GM12878 (cell line): ENCODE measurements at regions not wholly inside any gene's neighbourhood (a gene's known extent, or its start where the extent isn't known, plus 50 kb on each side); places are given as distances from the start of the nearest gene placed in this dataset.

Experiments
- ATAC-seq: fragments of 200-7000 bp; cut with Tn5 transposase; 3 replicates; pipeline ENCODE4 v1.9.1; 2020; ENCODE audit warnings: mild to moderate bottlenecking, moderate library complexity
- BruUV-seq: library from RNA; stranded (reverse); fragments of 400-500 nt; replicated peaks from 2 replicates; lab custom pipeline; 2021; lab: Mats Ljungman, UMichigan
- CTCF ChIA-PET: fragments of 300-600 bp; sonication (Branson Sonifier 250); formaldehyde crosslinking; extraction: SDS; loops from one replicate; lab custom pipeline; 2021; ENCODE audit warnings: inconsistent platforms; lab: Yijun Ruan, JAX
- POLR2A ChIA-PET: fragments of 350-600 bp; formaldehyde crosslinking; extraction: SDS; loops from one replicate; lab custom pipeline; 2021; ENCODE audit warnings: inconsistent platforms; lab: Charles Lee
- RAD21 ChIA-PET: fragments of 300-600 bp; sonication (Branson Sonifier 250); formaldehyde crosslinking; loops from one replicate; lab custom pipeline; 2023; ENCODE audit warnings: antibody characterized with exemption; ENCODE audit not compliant: unreplicated experiment; lab: Charles Lee
- SMC1A ChIA-PET: fragments of 300-600 bp; sonication (Branson Sonifier 250); formaldehyde crosslinking; loops from one replicate; lab custom pipeline; 2023; ENCODE audit not compliant: unreplicated experiment, uncharacterized antibody; lab: Charles Lee
- DNase-seq: peaks from one replicate; pipeline ENCODE4 v3.0.0-alpha.2; 2011; ENCODE audit warnings: low read depth, low spot score
- FAIRE-seq: peaks from 3 replicates; lab custom pipeline; 2011; peaks lifted over from hg19 to GRCh38; lab: Jason Lieb, UNC
- H2AFZ ChIP-seq: 2 replicates; pipeline ENCODE4 v1.6.0; 2011; ENCODE audit warnings: low read depth, low read length, control low read depth; ENCODE audit not compliant: control insufficient read depth
- H3K27ac ChIP-seq: 2 replicates; pipeline ENCODE4 v1.5.1; 2011; ENCODE audit warnings: control low read depth; ENCODE audit not compliant: control insufficient read depth, insufficient read depth
- H3K27me3 ChIP-seq, 2 experiments: replicated peaks in 1 of 2; 2 replicates each; pipeline versions ENCODE4 v1.6.0 to v1.6.1; 2011; ENCODE audit warnings: low read length in 1 of 2; ENCODE audit not compliant: control insufficient read depth in 2 of 2, insufficient read depth in 2 of 2
- H3K36me3 ChIP-seq, 2 experiments: 2 replicates each; pipeline ENCODE4 v1.5.1; 2011; ENCODE audit warnings: low read length in 1 of 2; ENCODE audit not compliant: control insufficient read depth in 2 of 2, insufficient read depth in 2 of 2
- H3K4me1 ChIP-seq: 2 replicates; pipeline ENCODE4 v1.6.1; 2011; ENCODE audit warnings: mild to moderate bottlenecking, low read length, moderate library complexity, mixed read lengths; ENCODE audit not compliant: control insufficient read depth, insufficient read depth
- H3K4me2 ChIP-seq: 2 replicates; pipeline ENCODE4 v1.6.0; 2011; ENCODE audit warnings: control low read depth; ENCODE audit not compliant: control insufficient read depth, insufficient read depth
- H3K4me3 ChIP-seq: fragments of 200-600 bp; sonication (generic); 2 replicates; pipeline ENCODE4 v1.5.1; 2016
- H3K79me2 ChIP-seq: 2 replicates; pipeline ENCODE4 v1.6.0; 2011; ENCODE audit warnings: low read length; ENCODE audit not compliant: control insufficient read depth, insufficient read depth
- H3K9ac ChIP-seq: 2 replicates; pipeline ENCODE4 v1.8.0; 2011; ENCODE audit warnings: low read length, control low read depth, mixed read lengths; ENCODE audit not compliant: control insufficient read depth, insufficient read depth
- H3K9me3 ChIP-seq: replicated peaks from 3 replicates; pipeline ENCODE4 v1.5.1; 2011; ENCODE audit warnings: mild to moderate bottlenecking, low read length; ENCODE audit not compliant: control insufficient read depth, insufficient read depth
- H4K20me1 ChIP-seq: 2 replicates; pipeline ENCODE4 v1.6.0; 2011; ENCODE audit not compliant: control insufficient read depth, insufficient read depth
- BMI1 ChIP-seq: fragments of 450-650 bp; IDR thresholded peaks from 2 replicates; pipeline ENCODE4 v1.6.1; 2016; ENCODE audit warnings: mild to moderate bottlenecking, moderate library complexity, borderline replicate concordance
- CBFB ChIP-seq: IDR thresholded peaks from 2 replicates; pipeline ENCODE4 v1.6.1; 2016; ENCODE audit warnings: antibody characterized with exemption, low read depth
- CREB1 ChIP-seq: IDR thresholded peaks from 2 replicates; pipeline ENCODE4 v1.6.1; 2012; ENCODE audit warnings: low read depth, mild to moderate bottlenecking, inconsistent platforms
- EP300 ChIP-seq, 2 experiments: fragments of 150-350 bp in 1 of 2; IDR thresholded peaks; 2 replicates each; pipeline ENCODE4 v1.6.1; 2011 to 2012; ENCODE audit warnings: low read depth in 2 of 2, low read length in 2 of 2, borderline replicate concordance in 1 of 2, improper control_type of control experiment in 1 of 2, inconsistent platforms in 1 of 2; ENCODE audit not compliant: control insufficient read depth in 1 of 2
- FOXM1 ChIP-seq: IDR thresholded peaks from 2 replicates; pipeline ENCODE4 v1.6.1; 2012; ENCODE audit warnings: low read depth, mild to moderate bottlenecking, inconsistent platforms, low read length, moderate library complexity
- IKZF1 ChIP-seq: fragments of 450-650 bp; conservative IDR thresholded peaks from 2 replicates; pipeline ENCODE4 v1.6.1; 2017; ENCODE audit warnings: antibody characterized with exemption, mild to moderate bottlenecking
- KDM1A ChIP-seq: fragments of 200-600 bp; sonication (generic); IDR thresholded peaks from 2 replicates; pipeline ENCODE4 v1.6.1; 2016; ENCODE audit warnings: borderline replicate concordance
- MXI1 ChIP-seq: fragments of 150-350 bp; IDR thresholded peaks from 2 replicates; pipeline ENCODE4 v1.6.1; 2011; ENCODE audit warnings: low read depth, mild to moderate bottlenecking, inconsistent platforms, low read length, improper control_type of control experiment
- SIN3A ChIP-seq: IDR thresholded peaks from 2 replicates; pipeline ENCODE4 v1.6.1; 2012; ENCODE audit warnings: low read depth, low read length, improper control_type of control experiment
- SMC3 ChIP-seq: IDR thresholded peaks from 2 replicates; pipeline ENCODE4 v1.6.1; 2011; ENCODE audit warnings: low read length, improper control_type of control experiment, borderline replicate concordance
- SUPT20H ChIP-seq: IDR thresholded peaks from 2 replicates; pipeline ENCODE4 v1.6.1; 2011; ENCODE audit warnings: low read depth, mild to moderate bottlenecking, low read length, moderate library complexity, borderline replicate concordance; ENCODE audit not compliant: control insufficient read depth
- SUZ12 ChIP-seq: fragments of 200-600 bp; sonication (generic); IDR thresholded peaks from one replicate; pipeline ENCODE4 v1.6.1; 2018; ENCODE audit warnings: antibody characterized with exemption, mild to moderate bottlenecking; ENCODE audit not compliant: unreplicated experiment
- TCF3 ChIP-seq: IDR thresholded peaks from 2 replicates; pipeline ENCODE4 v1.6.1; 2012; ENCODE audit warnings: low read depth, mild to moderate bottlenecking, low read length, borderline replicate concordance; ENCODE audit not compliant: insufficient read depth
- TCF7 ChIP-seq: IDR thresholded peaks from 2 replicates; pipeline ENCODE4 v1.6.1; 2014; ENCODE audit warnings: antibody characterized with exemption, borderline replicate concordance
- YBX1 ChIP-seq: fragments of 450-650 bp; IDR thresholded peaks from 2 replicates; pipeline ENCODE4 v1.6.1; 2016; ENCODE audit warnings: antibody characterized with exemption
- ZNF207 ChIP-seq: fragments of 450-650 bp; IDR thresholded peaks from 2 replicates; pipeline ENCODE4 v1.6.1; 2014; ENCODE audit warnings: antibody characterized with exemption, mild to moderate bottlenecking, borderline replicate concordance
- WGBS: methylation state at CpG from one replicate; pipeline ENCODE4 v1.1.6; 2016; ENCODE audit warnings: low lambda C conversion rate; ENCODE audit not compliant: insufficient replicate concordance, insufficient coverage; ENCODE audit errors: missing lambda C conversion rate; 5-methylcytosine and 5-hydroxymethylcytosine counted together
- in situ Hi-C: fragments of 300-500 bp; cut with MboI; formaldehyde crosslinking; loops from 9 replicates; pipeline ENCODE4 v1.14.3; 2018; ENCODE audit warnings: mixed read lengths
- intact Hi-C: fragments of 100-400 bp; cut with micrococcal nuclease; formaldehyde crosslinking; loops from one replicate; pipeline ENCODE4 v1.14.2; 2022; ENCODE audit not compliant: unreplicated experiment
- TF ChIP-seq, protein P1 (sequence below): fragments of 450-650 bp; IDR thresholded peaks from 2 replicates; pipeline ENCODE4 v1.6.1; 2017; ENCODE audit warnings: low read depth, mild to moderate bottlenecking, moderate library complexity
- TF ChIP-seq, protein P2 (sequence below): IDR thresholded peaks from 2 replicates; pipeline ENCODE4 v1.6.1; 2012; ENCODE audit warnings: low read length, inconsistent platforms
- TF ChIP-seq, protein P3 (sequence below): fragments of 450-650 bp; IDR thresholded peaks from 2 replicates; pipeline ENCODE4 v1.6.1; 2018; ENCODE audit warnings: borderline replicate concordance, mild to moderate bottlenecking; ENCODE audit not compliant: partially characterized antibody

DNA sequence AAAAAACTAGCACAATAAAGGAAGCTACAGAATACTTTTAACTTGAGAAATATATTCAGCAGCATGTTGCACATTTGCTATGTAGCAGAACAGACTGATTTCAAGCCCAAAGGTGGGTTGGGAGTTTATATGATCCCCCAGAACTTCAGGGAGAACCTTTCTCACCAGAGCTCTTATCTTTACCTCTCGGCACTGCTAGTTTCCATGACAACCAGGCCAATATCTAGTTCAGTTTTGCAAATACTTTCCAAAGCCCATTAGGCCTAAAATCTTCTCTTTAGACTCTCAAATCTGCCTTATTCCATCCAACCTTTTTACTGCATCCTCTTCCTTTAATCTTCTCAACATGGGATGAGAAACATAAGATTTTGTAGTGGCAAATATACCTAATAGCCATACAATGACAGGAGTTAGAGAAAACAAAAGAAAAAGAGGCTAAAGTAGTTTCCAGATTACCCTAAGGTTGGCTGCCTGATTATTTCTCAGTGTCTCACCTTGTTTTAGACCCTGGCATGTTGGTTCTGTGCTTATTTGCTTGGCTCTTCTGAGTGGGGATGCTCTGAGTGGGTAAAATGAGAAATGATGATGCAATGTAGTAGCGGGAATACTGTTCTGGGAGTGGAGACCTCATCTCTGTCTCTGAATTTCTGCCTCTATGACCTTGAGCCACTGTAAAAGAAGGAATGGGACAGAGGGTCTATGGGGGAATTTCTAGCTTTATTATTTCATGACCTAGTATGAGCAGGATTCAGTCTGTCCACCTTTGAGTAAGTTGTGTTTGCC, 427.6 kb upstream of the STXBP6 start:
- POLR2A ChIA-PET: no interaction called here
- no peak overlapping the region for H3K27ac ChIP-seq
- H3K4me3 ChIP-seq: no peak overlapping the region
- WGBS: 6% methylated on average over 2 of the region's 2 CpGs
- no peak overlapping the region for H3K4me2 ChIP-seq
- no peaks in the 10 kb centered on the region for H4K20me1 ChIP-seq
- H3K79me2 ChIP-seq: no peaks in the 10 kb centered on the region
- no TSS peak for BruUV-seq
- DNase-seq: no peak
- H3K9me3 ChIP-seq: no peaks in the 10 kb centered on the region
- RAD21 ChIA-PET: no interaction called here
- no peak for ATAC-seq
- no peaks in the 10 kb centered on the region for H3K27me3 ChIP-seq
- SMC1A ChIA-PET: interaction anchor here (0.9 kb wide), 1 partner anchor 12 kb away, joined by 3 read pairs; no protein-coding TSS in a partner anchor
- H3K36me3 ChIP-seq: no peaks in the 10 kb centered on the region
- no peak overlapping the region for H3K9ac ChIP-seq
- in situ Hi-C loops: no loop called here
- CTCF ChIA-PET: no interaction called here
- H2AFZ ChIP-seq: no peak overlapping the region
- no peaks in the 10 kb centered on the region for H3K4me1 ChIP-seq
- FAIRE-seq: no peak
- intact Hi-C loops: no loop called here
- TF ChIP-seq, protein P1, sequence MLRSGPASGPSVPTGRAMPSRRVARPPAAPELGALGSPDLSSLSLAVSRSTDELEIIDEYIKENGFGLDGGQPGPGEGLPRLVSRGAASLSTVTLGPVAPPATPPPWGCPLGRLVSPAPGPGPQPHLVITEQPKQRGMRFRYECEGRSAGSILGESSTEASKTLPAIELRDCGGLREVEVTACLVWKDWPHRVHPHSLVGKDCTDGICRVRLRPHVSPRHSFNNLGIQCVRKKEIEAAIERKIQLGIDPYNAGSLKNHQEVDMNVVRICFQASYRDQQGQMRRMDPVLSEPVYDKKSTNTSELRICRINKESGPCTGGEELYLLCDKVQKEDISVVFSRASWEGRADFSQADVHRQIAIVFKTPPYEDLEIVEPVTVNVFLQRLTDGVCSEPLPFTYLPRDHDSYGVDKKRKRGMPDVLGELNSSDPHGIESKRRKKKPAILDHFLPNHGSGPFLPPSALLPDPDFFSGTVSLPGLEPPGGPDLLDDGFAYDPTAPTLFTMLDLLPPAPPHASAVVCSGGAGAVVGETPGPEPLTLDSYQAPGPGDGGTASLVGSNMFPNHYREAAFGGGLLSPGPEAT: no peak
- TF ChIP-seq KDM1A (no peak), FOXM1 (no peak), IKZF1 (no peak), TCF3 (no peak), ZNF207 (no peak), CBFB (no peak), SUPT20H (no peak), CREB1 (no peak), SUZ12 (no peak), TCF7 (no peak), YBX1 (no peak), SIN3A (no peak), BMI1 (no peak), MXI1 (no peak), SMC3 (no peak), EP300 (IDR thresholded peaks at IDR 0.05; ENCODE audit: borderline replicate concordance in 1 of 2, control insufficient read depth in 1 of 2, low read depth in 2 of 2, low read length in 2 of 2) (no peak)
- TF ChIP-seq, protein P2, sequence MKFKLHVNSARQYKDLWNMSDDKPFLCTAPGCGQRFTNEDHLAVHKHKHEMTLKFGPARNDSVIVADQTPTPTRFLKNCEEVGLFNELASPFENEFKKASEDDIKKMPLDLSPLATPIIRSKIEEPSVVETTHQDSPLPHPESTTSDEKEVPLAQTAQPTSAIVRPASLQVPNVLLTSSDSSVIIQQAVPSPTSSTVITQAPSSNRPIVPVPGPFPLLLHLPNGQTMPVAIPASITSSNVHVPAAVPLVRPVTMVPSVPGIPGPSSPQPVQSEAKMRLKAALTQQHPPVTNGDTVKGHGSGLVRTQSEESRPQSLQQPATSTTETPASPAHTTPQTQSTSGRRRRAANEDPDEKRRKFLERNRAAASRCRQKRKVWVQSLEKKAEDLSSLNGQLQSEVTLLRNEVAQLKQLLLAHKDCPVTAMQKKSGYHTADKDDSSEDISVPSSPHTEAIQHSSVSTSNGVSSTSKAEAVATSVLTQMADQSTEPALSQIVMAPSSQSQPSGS: no peak
- TF ChIP-seq, protein P3, sequence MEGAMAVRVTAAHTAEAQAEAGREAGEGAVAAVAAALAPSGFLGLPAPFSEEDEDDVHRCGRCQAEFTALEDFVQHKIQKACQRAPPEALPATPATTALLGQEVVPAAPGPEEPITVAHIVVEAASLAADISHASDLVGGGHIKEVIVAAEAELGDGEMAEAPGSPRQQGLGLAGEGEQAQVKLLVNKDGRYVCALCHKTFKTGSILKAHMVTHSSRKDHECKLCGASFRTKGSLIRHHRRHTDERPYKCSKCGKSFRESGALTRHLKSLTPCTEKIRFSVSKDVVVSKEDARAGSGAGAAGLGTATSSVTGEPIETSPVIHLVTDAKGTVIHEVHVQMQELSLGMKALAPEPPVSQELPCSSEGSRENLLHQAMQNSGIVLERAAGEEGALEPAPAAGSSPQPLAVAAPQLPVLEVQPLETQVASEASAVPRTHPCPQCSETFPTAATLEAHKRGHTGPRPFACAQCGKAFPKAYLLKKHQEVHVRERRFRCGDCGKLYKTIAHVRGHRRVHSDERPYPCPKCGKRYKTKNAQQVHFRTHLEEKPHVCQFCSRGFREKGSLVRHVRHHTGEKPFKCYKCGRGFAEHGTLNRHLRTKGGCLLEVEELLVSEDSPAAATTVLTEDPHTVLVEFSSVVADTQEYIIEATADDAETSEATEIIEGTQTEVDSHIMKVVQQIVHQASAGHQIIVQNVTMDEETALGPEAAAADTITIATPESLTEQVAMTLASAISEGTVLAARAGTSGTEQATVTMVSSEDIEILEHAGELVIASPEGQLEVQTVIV: no peak
